ENCODE measurements at regions not wholly inside any gene's neighbourhood (a gene's known extent, or its start where the extent isn't known, plus 50 kb on each side); places are given as distances from the start of the nearest gene placed in this dataset.

DNA sequence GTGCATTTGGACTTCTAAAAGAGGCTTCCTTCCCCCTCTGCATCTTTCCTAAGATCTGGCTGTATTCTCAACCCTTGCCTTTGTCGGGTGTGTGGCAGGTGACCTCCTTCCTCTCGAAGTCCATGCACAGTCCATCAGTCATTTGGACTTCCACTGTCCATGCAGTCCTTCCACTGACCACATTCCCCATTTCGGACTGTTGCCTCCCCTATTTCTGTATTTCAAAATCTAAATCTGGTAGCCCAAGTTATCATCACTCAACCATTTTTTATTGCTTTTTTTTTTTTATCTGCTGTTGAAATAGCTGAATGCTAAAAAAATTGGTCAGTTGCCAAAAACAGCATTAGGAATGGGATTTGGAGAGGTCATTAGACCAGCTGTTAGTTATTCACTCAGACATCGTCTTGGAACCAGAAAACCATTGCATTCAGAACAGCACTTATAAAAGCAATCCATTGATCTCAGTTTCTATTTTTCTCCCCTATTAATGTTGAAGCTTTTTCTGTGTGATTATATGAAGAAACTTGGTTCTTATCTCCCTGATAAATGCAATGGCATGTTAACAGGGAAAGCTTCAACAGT is 575.6 kb downstream of the KIF20B start:
- no peak for TF ChIP-seq POLR2AphosphoS5 (IDR thresholded peaks at IDR 0.05)
- TF ChIP-seq, protein P1, sequence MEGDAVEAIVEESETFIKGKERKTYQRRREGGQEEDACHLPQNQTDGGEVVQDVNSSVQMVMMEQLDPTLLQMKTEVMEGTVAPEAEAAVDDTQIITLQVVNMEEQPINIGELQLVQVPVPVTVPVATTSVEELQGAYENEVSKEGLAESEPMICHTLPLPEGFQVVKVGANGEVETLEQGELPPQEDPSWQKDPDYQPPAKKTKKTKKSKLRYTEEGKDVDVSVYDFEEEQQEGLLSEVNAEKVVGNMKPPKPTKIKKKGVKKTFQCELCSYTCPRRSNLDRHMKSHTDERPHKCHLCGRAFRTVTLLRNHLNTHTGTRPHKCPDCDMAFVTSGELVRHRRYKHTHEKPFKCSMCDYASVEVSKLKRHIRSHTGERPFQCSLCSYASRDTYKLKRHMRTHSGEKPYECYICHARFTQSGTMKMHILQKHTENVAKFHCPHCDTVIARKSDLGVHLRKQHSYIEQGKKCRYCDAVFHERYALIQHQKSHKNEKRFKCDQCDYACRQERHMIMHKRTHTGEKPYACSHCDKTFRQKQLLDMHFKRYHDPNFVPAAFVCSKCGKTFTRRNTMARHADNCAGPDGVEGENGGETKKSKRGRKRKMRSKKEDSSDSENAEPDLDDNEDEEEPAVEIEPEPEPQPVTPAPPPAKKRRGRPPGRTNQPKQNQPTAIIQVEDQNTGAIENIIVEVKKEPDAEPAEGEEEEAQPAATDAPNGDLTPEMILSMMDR (IDR thresholded peaks at IDR 0.05), result no peak
- TF ChIP-seq POLR2A (IDR thresholded peaks at IDR 0.05), result no peak
